CD8-positive, alpha-beta memory T cell (primary cell): ENCODE measurements at regions not wholly inside any gene's neighbourhood (a gene's known extent, or its start where the extent isn't known, plus 50 kb on each side); places are given as distances from the start of the nearest gene placed in this dataset.

ENCODE experiments used
- CTCF ChIA-PET: fragments of 350-600 bp; sonication (Branson Sonifier 250); formaldehyde crosslinking; loops from one replicate; lab custom pipeline; 2021; ENCODE audit warnings: antibody characterized with exemption; lab: Charles Lee
- POLR2A ChIA-PET: fragments of 350-600 bp; sonication (Branson Sonifier 250); formaldehyde crosslinking; loops from one replicate; lab custom pipeline; 2021; ENCODE audit warnings: antibody characterized with exemption; lab: Charles Lee
- DNase-seq, 5 donors: peaks; one replicate each; pipeline versions ENCODE4 v3.0.0 to v3.0.0-alpha.2; 2020 to 2022; ENCODE audit warnings: mixed read lengths in 1 of 5
- H3K27ac ChIP-seq: one replicate; pipeline ENCODE4 v1.7.0; 2013; ENCODE audit warnings: low read depth, mild to moderate bottlenecking, low read length, moderate library complexity
- H3K27me3 ChIP-seq: 2 replicates; pipeline ENCODE4 v1.7.0; 2013; ENCODE audit warnings: low read length, mild to moderate bottlenecking; ENCODE audit not compliant: insufficient read depth, poor library complexity, severe bottlenecking
- H3K36me3 ChIP-seq: 2 replicates; pipeline ENCODE4 v1.7.0; 2013; ENCODE audit warnings: mild to moderate bottlenecking, low read length, moderate library complexity; ENCODE audit not compliant: insufficient read depth
- H3K4me1 ChIP-seq: 2 replicates; pipeline ENCODE4 v1.7.0; 2013; ENCODE audit warnings: mild to moderate bottlenecking, low read length, moderate library complexity; ENCODE audit not compliant: insufficient read depth
- H3K4me3 ChIP-seq: 2 replicates; pipeline ENCODE4 v1.7.0; 2013; ENCODE audit warnings: mild to moderate bottlenecking, low read length
- H3K9me3 ChIP-seq: 2 replicates; pipeline ENCODE4 v1.7.0; 2013; ENCODE audit warnings: mild to moderate bottlenecking, low read length
- H3K27ac Mint-ChIP-seq, 8 donors: one replicate each; pipeline ENCODE4 v1.8.0; 2020 to 2021; ENCODE audit warnings: mixed read lengths in 8 of 8, mild to moderate bottlenecking in 6 of 8, inconsistent platforms in 3 of 8, moderate library complexity in 3 of 8
- H3K27me3 Mint-ChIP-seq, 2 donors: one replicate each; pipeline ENCODE4 v1.8.0; 2020 to 2021; ENCODE audit warnings: mixed read lengths in 2 of 2, mild to moderate bottlenecking in 1 of 2, moderate library complexity in 1 of 2
- H3K36me3 Mint-ChIP-seq, 3 donors: one replicate each; pipeline ENCODE4 v1.8.0; 2020 to 2021; ENCODE audit warnings: mixed read lengths in 3 of 3, inconsistent platforms in 1 of 3, mild to moderate bottlenecking in 1 of 3
- H3K4me1 Mint-ChIP-seq, 3 donors: one replicate each; pipeline ENCODE4 v1.8.0; 2020 to 2021; ENCODE audit warnings: mixed read lengths in 3 of 3, inconsistent platforms in 1 of 3, mild to moderate bottlenecking in 1 of 3
- H3K4me3 Mint-ChIP-seq, 7 donors: one replicate each; pipeline ENCODE4 v1.8.0; 2020 to 2021; ENCODE audit warnings: mixed read lengths in 7 of 7, mild to moderate bottlenecking in 6 of 7, moderate library complexity in 4 of 7, inconsistent platforms in 2 of 7
- H3K9me3 Mint-ChIP-seq, 5 donors: one replicate each; pipeline ENCODE4 v1.8.0; 2020 to 2022; ENCODE audit warnings: mixed read lengths in 5 of 5, mild to moderate bottlenecking in 3 of 5, moderate library complexity in 2 of 5, inconsistent platforms in 1 of 5

GRCh38 chr4:20043991-20044390, 207.7 kb upstream of the SLIT2 start:
- no peak overlapping the region for H3K27ac ChIP-seq
- no peaks in the 10 kb centered on the region for H3K36me3 Mint-ChIP-seq

GRCh38 chr4:20042769-20043168, 208.9 kb upstream of the SLIT2 start:
- Histone ChIP-seq H3K36me3 (no peaks in the 10 kb centered on the region), H3K9me3 (no peaks in the 10 kb centered on the region), H3K27me3 (no peaks in the 10 kb centered on the region), H3K4me1 (no peaks in the 10 kb centered on the region), H3K27ac (no peak overlapping the region), H3K4me3 (no peak overlapping the region)
- no peaks in the 10 kb centered on the region for H3K4me1 Mint-ChIP-seq
- no peaks in the 10 kb centered on the region for H3K36me3 Mint-ChIP-seq
- H3K27me3 Mint-ChIP-seq: no peaks in the 10 kb centered on the region
- CTCF ChIA-PET: no interaction called here
- no peak for DNase-seq
- peaks cover 3 to 18% (median 8%) of the 10 kb centered on the region in 5 donors for H3K9me3 Mint-ChIP-seq
- no peak overlapping the region for H3K4me3 Mint-ChIP-seq
- POLR2A ChIA-PET: no interaction called here
- H3K27ac Mint-ChIP-seq: no peak overlapping the region

More at GRCh38 chr4:20043991-20044390, 207.7 kb upstream of the SLIT2 start:
- Mint-ChIP-seq H3K27ac (no peak overlapping the region), H3K4me3 (no peak overlapping the region), H3K9me3 (peaks cover 3 to 18% (median 8%) of the 10 kb centered on the region in 5 donors), H3K27me3 (no peaks in the 10 kb centered on the region), H3K4me1 (no peaks in the 10 kb centered on the region)
- Histone ChIP-seq H3K27me3 (no peaks in the 10 kb centered on the region), H3K4me3 (no peak overlapping the region), H3K9me3 (no peaks in the 10 kb centered on the region), H3K36me3 (no peaks in the 10 kb centered on the region), H3K4me1 (no peaks in the 10 kb centered on the region)
- CTCF ChIA-PET: no interaction called here
- POLR2A ChIA-PET: no interaction called here
- no peak for DNase-seq

GRCh38 chr4:20041839-20042407, 209.8 kb upstream of the SLIT2 start:
- Histone ChIP-seq H3K9me3 (no peaks in the 10 kb centered on the region), H3K4me3 (no peak overlapping the region), H3K36me3 (no peaks in the 10 kb centered on the region), H3K27me3 (no peaks in the 10 kb centered on the region), H3K4me1 (no peaks in the 10 kb centered on the region), H3K27ac (no peak overlapping the region)
- no peak for DNase-seq
- H3K4me1 Mint-ChIP-seq: no peaks in the 10 kb centered on the region
- no peaks in the 10 kb centered on the region for H3K27me3 Mint-ChIP-seq
- no peak overlapping the region for H3K4me3 Mint-ChIP-seq
- POLR2A ChIA-PET: no interaction called here
- H3K27ac Mint-ChIP-seq: no peak overlapping the region
- no peaks in the 10 kb centered on the region for H3K36me3 Mint-ChIP-seq
- peaks cover 3 to 15% (median 8%) of the 10 kb centered on the region in 5 donors for H3K9me3 Mint-ChIP-seq
- CTCF ChIA-PET: no interaction called here

- no peak for DNase-seq
- no peak overlapping the region for H3K4me3 Mint-ChIP-seq
- no peaks in the 10 kb centered on the region for H3K9me3 ChIP-seq
- peaks cover 0 to 13% (median 4%) of the 10 kb centered on the region in 5 donors for H3K9me3 Mint-ChIP-seq
- ChIA-PET CTCF (no interaction called here), POLR2A (no interaction called here)
- H3K36me3 Mint-ChIP-seq: no peaks in the 10 kb centered on the region
- no peaks in the 10 kb centered on the region for H3K36me3 ChIP-seq
- no peak overlapping the region for H3K27ac ChIP-seq
- H3K4me1 Mint-ChIP-seq: no peaks in the 10 kb centered on the region
- no peak overlapping the region for H3K27ac Mint-ChIP-seq
- no peaks in the 10 kb centered on the region for H3K27me3 Mint-ChIP-seq
- H3K4me1 ChIP-seq: no peaks in the 10 kb centered on the region
- H3K27me3 ChIP-seq: no peaks in the 10 kb centered on the region
- no peak overlapping the region for H3K4me3 ChIP-seq
Observed at GRCh38 chr4:20037745-20038144, 214.0 kb upstream of the SLIT2 start.

GRCh38 chr4:20030108-20030507, 221.6 kb upstream of the SLIT2 start:
- ChIA-PET CTCF (no interaction called here), POLR2A (no interaction called here)
- DNase-seq: no peak
- no peak overlapping the region for H3K4me3 ChIP-seq
- no peaks in the 10 kb centered on the region for H3K9me3 ChIP-seq
- no peaks in the 10 kb centered on the region for H3K36me3 ChIP-seq
- Mint-ChIP-seq H3K4me3 (no peak overlapping the region), H3K9me3 (peaks cover 0 to 12% (median 6%) of the 10 kb centered on the region in 5 donors), H3K4me1 (no peaks in the 10 kb centered on the region), H3K27ac (no peak overlapping the region), H3K27me3 (no peaks in the 10 kb centered on the region), H3K36me3 (no peaks in the 10 kb centered on the region)
- no peaks in the 10 kb centered on the region for H3K4me1 ChIP-seq
- no peak overlapping the region for H3K27ac ChIP-seq
- no peaks in the 10 kb centered on the region for H3K27me3 ChIP-seq

GRCh38 chr4:20028645-20029044, 223.1 kb upstream of the SLIT2 start:
- CTCF ChIA-PET: no interaction called here
- Histone ChIP-seq H3K27me3 (no peaks in the 10 kb centered on the region), H3K27ac (no peak overlapping the region), H3K36me3 (no peaks in the 10 kb centered on the region), H3K4me3 (no peak overlapping the region), H3K4me1 (no peaks in the 10 kb centered on the region), H3K9me3 (no peaks in the 10 kb centered on the region)
- Mint-ChIP-seq H3K27ac (no peak overlapping the region), H3K36me3 (no peaks in the 10 kb centered on the region), H3K9me3 (peaks cover 4 to 12% (median 7%) of the 10 kb centered on the region in 5 donors), H3K4me3 (no peak overlapping the region), H3K27me3 (no peaks in the 10 kb centered on the region), H3K4me1 (no peaks in the 10 kb centered on the region)
- POLR2A ChIA-PET: no interaction called here
- no peak for DNase-seq

- DNase-seq: no peak
- no peaks in the 10 kb centered on the region for H3K4me1 Mint-ChIP-seq
- H3K27me3 Mint-ChIP-seq: no peaks in the 10 kb centered on the region
- Histone ChIP-seq H3K36me3 (no peaks in the 10 kb centered on the region), H3K9me3 (no peaks in the 10 kb centered on the region), H3K27ac (no peak overlapping the region), H3K4me1 (no peaks in the 10 kb centered on the region), H3K27me3 (no peaks in the 10 kb centered on the region), H3K4me3 (no peak overlapping the region)
- H3K27ac Mint-ChIP-seq: no peak overlapping the region
- ChIA-PET POLR2A (no interaction called here), CTCF (no interaction called here)
- H3K36me3 Mint-ChIP-seq: no peaks in the 10 kb centered on the region
- no peak overlapping the region for H3K4me3 Mint-ChIP-seq
- peaks cover 3 to 12% (median 7%) of the 10 kb centered on the region in 5 donors for H3K9me3 Mint-ChIP-seq
Observed at GRCh38 chr4:20026456-20026855, 225.2 kb upstream of the SLIT2 start.

- Mint-ChIP-seq H3K36me3 (no peaks in the 10 kb centered on the region), H3K4me3 (no peak overlapping the region), H3K4me1 (no peaks in the 10 kb centered on the region), H3K27ac (no peak overlapping the region), H3K27me3 (no peaks in the 10 kb centered on the region), H3K9me3 (peaks cover 0 to 13% (median 6%) of the 10 kb centered on the region in 5 donors)
- Histone ChIP-seq H3K27ac (no peak overlapping the region), H3K36me3 (no peaks in the 10 kb centered on the region), H3K4me1 (no peaks in the 10 kb centered on the region), H3K4me3 (no peak overlapping the region), H3K9me3 (no peaks in the 10 kb centered on the region), H3K27me3 (no peaks in the 10 kb centered on the region)
- ChIA-PET CTCF (no interaction called here), POLR2A (no interaction called here)
- no peak for DNase-seq
Observed at GRCh38 chr4:20022471-20022870, 229.2 kb upstream of the SLIT2 start.
